ENCODE measurements at regions not wholly inside any gene's neighbourhood (a gene's known extent, or its start where the extent isn't known, plus 50 kb on each side); places are given as distances from the start of the nearest gene placed in this dataset.

GRCh38 chr2:66962716-66963115, 434.4 kb upstream of the ETAA1 start:
- Histone ChIP-seq H3K4me3 (no peak overlapping the region), H3K36me3 (no peaks in the 10 kb centered on the region), H3K4me2 (no peak overlapping the region), H3K9ac (no peak overlapping the region), H3K27ac (no peak overlapping the region), H3K27me3 (no peaks in the 10 kb centered on the region), H4K20me1 (no peaks in the 10 kb centered on the region), H3K4me1 (peaks cover 0 to 10% (median 7%) of the 10 kb centered on the region in 10 experiments; a peak in 10 of 20 replicates), H3K9me3 (replicated peaks in 1 of 11) (no peaks in the 10 kb centered on the region)
- no peak for TF ChIP-seq Cebpa-rat (IDR thresholded peaks at IDR 0.05)

DNA sequence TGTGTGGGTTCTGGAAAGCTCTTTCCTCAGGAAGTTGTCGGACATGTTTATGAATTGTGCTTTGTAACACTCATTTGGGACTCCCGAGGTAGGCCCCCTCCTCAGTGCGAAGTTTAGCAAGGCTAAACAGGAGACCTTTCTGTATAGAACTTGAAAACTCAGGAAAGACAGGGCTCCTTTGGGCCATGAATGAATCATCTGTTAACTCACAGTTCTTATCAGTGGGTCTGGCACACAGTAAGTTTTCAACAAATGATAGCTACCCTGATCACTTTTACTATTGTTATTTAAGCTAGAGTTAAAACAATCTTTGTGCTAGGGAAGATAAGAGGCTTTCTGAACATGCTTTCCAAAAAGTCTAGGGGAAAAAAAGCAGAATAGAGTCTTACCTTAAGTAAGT, 430.5 kb upstream of the ETAA1 start:
- Histone ChIP-seq H3K27me3 (no peaks in the 10 kb centered on the region), H3K9me3 (replicated peaks in 1 of 11) (no peaks in the 10 kb centered on the region), H3K36me3 (no peaks in the 10 kb centered on the region), H3K4me2 (no peak overlapping the region), H3K27ac (no peak overlapping the region), H3K4me1 (no peaks in the 10 kb centered on the region), H3K4me3 (no peak overlapping the region), H3K9ac (no peak overlapping the region), H4K20me1 (no peaks in the 10 kb centered on the region)
- TF ChIP-seq Cebpa-rat (IDR thresholded peaks at IDR 0.05): no peak

DNA sequence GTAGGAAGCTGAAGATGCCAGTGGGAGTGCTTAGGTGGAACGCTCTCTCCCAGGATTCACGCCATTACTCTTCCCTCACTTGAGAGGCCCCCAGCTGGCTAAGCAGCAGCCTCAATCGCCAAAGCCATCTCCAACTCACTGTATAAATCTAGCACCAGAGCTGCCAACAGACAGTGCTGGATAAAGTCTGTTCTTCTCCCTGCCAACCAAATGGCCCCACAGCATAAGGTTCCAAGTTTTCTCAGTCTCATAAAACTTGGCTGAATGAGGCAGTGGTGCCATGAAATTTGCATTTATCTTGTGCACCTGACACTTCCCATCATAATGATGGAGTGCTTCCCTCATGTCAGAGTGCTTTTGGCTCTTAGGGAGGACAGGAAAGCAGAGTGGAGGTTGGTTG, 428.2 kb upstream of the ETAA1 start:
- no peaks in the 10 kb centered on the region for H3K27me3 ChIP-seq
- H3K9me3 ChIP-seq (replicated peaks in 1 of 11): no peaks in the 10 kb centered on the region
- H4K20me1 ChIP-seq: no peaks in the 10 kb centered on the region
- H3K27ac ChIP-seq: no peak overlapping the region
- no peak overlapping the region for H3K4me3 ChIP-seq
- no peak overlapping the region for H3K4me2 ChIP-seq
- H3K4me1 ChIP-seq: no peaks in the 10 kb centered on the region
- no peak overlapping the region for H3K9ac ChIP-seq
- no peaks in the 10 kb centered on the region for H3K36me3 ChIP-seq
- no peak for TF ChIP-seq Cebpa-rat (IDR thresholded peaks at IDR 0.05)

DNA sequence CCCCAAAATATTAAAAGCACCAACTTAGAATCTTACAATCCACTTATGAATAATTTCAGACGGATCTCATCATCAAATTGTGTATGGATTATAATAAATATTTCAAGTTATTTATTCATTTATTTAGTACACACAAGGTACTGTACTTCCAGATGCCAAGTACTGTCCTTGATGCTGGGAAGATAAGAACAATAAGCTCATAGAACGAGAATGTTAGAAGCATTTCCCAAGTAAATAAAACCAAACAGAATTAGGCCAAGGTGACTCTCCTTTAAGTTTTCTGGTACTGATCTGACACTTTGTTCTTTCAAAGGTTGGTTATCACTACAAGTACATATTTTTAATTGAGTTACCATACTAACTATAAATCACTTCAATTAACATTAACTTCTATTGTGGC, 416.1 kb upstream of the ETAA1 start:
- TF ChIP-seq Cebpa-rat (IDR thresholded peaks at IDR 0.05): no peak
- H3K9me3 ChIP-seq (replicated peaks in 1 of 11): no peaks in the 10 kb centered on the region
- no peaks in the 10 kb centered on the region for H3K4me1 ChIP-seq
- H3K27ac ChIP-seq: no peak overlapping the region
- no peaks in the 10 kb centered on the region for H3K36me3 ChIP-seq
- no peak overlapping the region for H3K4me3 ChIP-seq
- no peak overlapping the region for H3K9ac ChIP-seq
- H4K20me1 ChIP-seq: no peaks in the 10 kb centered on the region
- no peak overlapping the region for H3K4me2 ChIP-seq
- H3K27me3 ChIP-seq: no peaks in the 10 kb centered on the region

DNA sequence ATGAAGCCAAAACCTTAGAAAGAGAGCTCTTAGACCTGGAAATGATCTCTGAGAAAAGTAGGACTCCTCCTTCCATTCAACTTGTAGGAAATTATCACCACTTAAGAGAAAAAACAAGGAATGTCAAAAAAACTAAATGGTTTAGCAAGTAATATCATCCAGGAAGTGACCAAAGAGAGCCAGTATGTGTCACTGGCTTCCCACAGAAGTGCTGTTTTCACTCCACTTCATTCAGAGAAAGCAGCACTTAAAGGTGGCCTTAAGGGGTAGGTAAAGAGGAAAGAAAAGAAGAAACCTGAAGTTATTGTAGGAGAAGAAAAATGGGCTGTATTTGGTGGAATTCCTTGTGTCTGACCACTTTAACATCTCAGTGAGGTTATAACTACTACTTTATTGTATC, 414.4 kb upstream of the ETAA1 start:
- Histone ChIP-seq H3K4me2 (no peak overlapping the region), H3K9me3 (replicated peaks in 1 of 11) (no peaks in the 10 kb centered on the region), H3K4me1 (no peaks in the 10 kb centered on the region), H4K20me1 (no peaks in the 10 kb centered on the region), H3K9ac (no peak overlapping the region), H3K4me3 (no peak overlapping the region), H3K27me3 (no peaks in the 10 kb centered on the region), H3K27ac (no peak overlapping the region), H3K36me3 (no peaks in the 10 kb centered on the region)
- TF ChIP-seq Cebpa-rat (IDR thresholded peaks at IDR 0.05): no peak

- no peak for TF ChIP-seq Cebpa-rat (IDR thresholded peaks at IDR 0.05)
- Histone ChIP-seq H3K9me3 (replicated peaks in 1 of 11) (no peaks in the 10 kb centered on the region), H3K27ac (no peak overlapping the region), H3K4me2 (no peak overlapping the region), H3K4me3 (no peak overlapping the region), H3K36me3 (no peaks in the 10 kb centered on the region), H4K20me1 (no peaks in the 10 kb centered on the region), H3K4me1 (no peaks in the 10 kb centered on the region), H3K9ac (no peak overlapping the region), H3K27me3 (no peaks in the 10 kb centered on the region)
Measured at GRCh38 chr2:66984864-66985263, 412.3 kb upstream of the ETAA1 start.

DNA sequence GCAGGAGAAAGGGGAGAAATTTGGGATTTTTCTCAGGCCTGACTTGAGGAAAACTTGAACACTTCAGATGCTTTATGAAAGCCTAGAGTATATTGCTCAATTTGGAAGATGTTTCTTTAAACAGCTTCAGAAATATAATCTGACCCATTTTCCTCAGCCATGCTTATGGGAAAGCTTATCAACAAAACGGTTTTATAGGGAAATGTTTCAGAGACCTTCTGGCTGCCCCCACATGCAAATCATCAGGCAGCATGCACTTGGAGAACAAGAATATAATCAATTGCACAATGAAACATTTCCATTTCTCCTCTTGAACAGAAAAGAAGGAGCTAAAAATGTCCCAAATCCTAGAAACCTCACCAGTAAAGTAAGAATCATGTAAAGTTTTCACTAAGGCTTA, 411.2 kb upstream of the ETAA1 start:
- no peaks in the 10 kb centered on the region for H3K4me1 ChIP-seq
- H3K27ac ChIP-seq: no peak overlapping the region
- no peak overlapping the region for H3K4me2 ChIP-seq
- H3K27me3 ChIP-seq: no peaks in the 10 kb centered on the region
- no peak overlapping the region for H3K9ac ChIP-seq
- H3K9me3 ChIP-seq (replicated peaks in 1 of 11): no peaks in the 10 kb centered on the region
- H3K36me3 ChIP-seq: no peaks in the 10 kb centered on the region
- no peak overlapping the region for H3K4me3 ChIP-seq
- no peaks in the 10 kb centered on the region for H4K20me1 ChIP-seq
- TF ChIP-seq Cebpa-rat (IDR thresholded peaks at IDR 0.05): no peak

DNA sequence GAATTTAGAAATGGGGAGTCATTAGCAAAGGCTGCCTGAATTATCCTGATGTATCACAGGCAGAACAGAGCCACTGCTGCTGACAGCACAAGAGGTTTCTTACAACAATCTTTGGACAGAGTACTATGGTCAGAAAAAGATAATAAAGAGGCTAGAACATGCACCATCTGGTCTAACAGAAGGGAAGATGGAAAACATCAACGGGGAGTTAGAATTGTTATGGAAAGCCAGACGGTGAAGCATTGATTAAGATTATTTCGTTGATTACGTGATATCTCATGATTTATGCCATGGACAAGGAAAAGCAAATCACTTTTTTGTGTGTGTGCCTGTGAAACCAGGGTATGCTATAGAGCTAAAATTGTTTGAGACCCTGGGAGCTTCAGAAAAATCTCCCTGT, 409.4 kb upstream of the ETAA1 start:
- Histone ChIP-seq H3K9me3 (replicated peaks in 1 of 11) (no peaks in the 10 kb centered on the region), H3K36me3 (no peaks in the 10 kb centered on the region), H4K20me1 (no peaks in the 10 kb centered on the region), H3K9ac (no peak overlapping the region), H3K4me1 (no peaks in the 10 kb centered on the region), H3K4me2 (no peak overlapping the region), H3K4me3 (no peak overlapping the region), H3K27me3 (no peaks in the 10 kb centered on the region), H3K27ac (no peak overlapping the region)
- no peak for TF ChIP-seq Cebpa-rat (IDR thresholded peaks at IDR 0.05)

DNA sequence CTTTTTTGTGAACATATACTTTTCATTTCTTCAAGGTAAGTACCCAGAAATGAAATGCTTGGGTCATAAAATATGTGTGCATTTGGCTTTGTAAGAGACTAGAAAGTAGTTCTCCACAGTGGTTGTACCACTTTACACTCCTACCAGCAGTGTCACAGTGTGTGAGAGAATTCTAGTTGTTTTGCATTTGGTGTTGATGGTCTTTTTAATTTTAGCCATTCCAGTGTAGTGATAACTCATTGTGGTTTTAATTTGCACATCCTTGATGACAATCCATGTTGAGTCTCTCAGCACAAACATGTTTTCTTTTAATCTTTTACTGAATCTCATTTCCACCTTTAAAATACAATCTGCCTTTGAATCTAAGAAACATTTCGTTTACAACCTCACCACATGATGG, 402.5 kb upstream of the ETAA1 start:
- H3K27ac ChIP-seq: no peak overlapping the region
- no peak overlapping the region for H3K4me2 ChIP-seq
- H3K4me3 ChIP-seq: no peak overlapping the region
- H3K9me3 ChIP-seq (replicated peaks in 1 of 11): no peaks in the 10 kb centered on the region
- H3K4me1 ChIP-seq: no peaks in the 10 kb centered on the region
- H4K20me1 ChIP-seq: no peaks in the 10 kb centered on the region
- H3K9ac ChIP-seq: no peak overlapping the region
- H3K36me3 ChIP-seq: no peaks in the 10 kb centered on the region
- no peaks in the 10 kb centered on the region for H3K27me3 ChIP-seq
- no peak for TF ChIP-seq Cebpa-rat (IDR thresholded peaks at IDR 0.05)

- Histone ChIP-seq H3K4me2 (no peak overlapping the region), H3K9ac (no peak overlapping the region), H3K27me3 (no peaks in the 10 kb centered on the region), H3K27ac (no peak overlapping the region), H3K9me3 (replicated peaks in 1 of 11) (no peaks in the 10 kb centered on the region), H4K20me1 (no peaks in the 10 kb centered on the region), H3K4me1 (no peaks in the 10 kb centered on the region), H3K4me3 (no peak overlapping the region), H3K36me3 (no peaks in the 10 kb centered on the region)
- no peak for TF ChIP-seq Cebpa-rat (IDR thresholded peaks at IDR 0.05)
Measured at GRCh38 chr2:66995636-66996035, 401.5 kb upstream of the ETAA1 start.

Data from BLaER1 treated with 17β-estradiol and CSF1 and Interleukin-3, amounts not matched to agents 10 nM and 100 nM (cell line).